Right lobe of liver (tissue), 6 donors: ENCODE measurements at regions not wholly inside any gene's neighbourhood (a gene's known extent, or its start where the extent isn't known, plus 50 kb on each side); places are given as distances from the start of the nearest gene placed in this dataset.

Experiments
- ATAC-seq, 4 donors: fragments of 200-7000 bp; cut with Tn5 transposase; one replicate each; pipeline ENCODE4 v1.9.1; 2020; ENCODE audit warnings: mild to moderate bottlenecking in 4 of 4, moderate library complexity in 4 of 4
- DNase-seq, 3 donors: peaks; one replicate each; pipeline ENCODE4 v3.0.0-alpha.2; 2020
- H3K27ac ChIP-seq, 3 donors: fragments of 200-600 bp; one replicate each; pipeline ENCODE4 v1.8.0; 2022
- H3K27me3 ChIP-seq, 2 donors: fragments of 200-600 bp; one replicate each; pipeline ENCODE4 v1.8.0; 2022
- H3K36me3 ChIP-seq, 4 donors: fragments of 200-600 bp; sonication (generic) in 1 of 4; one replicate each; pipeline versions ENCODE4 v1.5.1 to v1.8.0; 2017 to 2022; ENCODE audit warnings: control low read depth in 1 of 4
- H3K4me1 ChIP-seq, 4 donors: fragments of 200-600 bp; sonication (generic) in 1 of 4; one replicate each; pipeline versions ENCODE4 v1.5.1 to v1.8.0; 2017 to 2022; ENCODE audit warnings: control low read depth in 1 of 4
- H3K4me3 ChIP-seq, 3 donors: fragments of 200-600 bp; one replicate each; pipeline ENCODE4 v1.8.0; 2022
- H3K9me3 ChIP-seq, 4 donors: fragments of 200-600 bp; sonication (generic) in 1 of 4; one replicate each; pipeline versions ENCODE4 v1.5.1 to v1.8.0; 2017 to 2022; ENCODE audit warnings: control low read depth in 1 of 4
- CTCF ChIP-seq, 4 donors: fragments of 200-600 bp in 3 of 4; fragments of 450-650 bp in 1 of 4; IDR thresholded peaks; one replicate each; pipeline versions ENCODE4 v1.5.1 to v1.8.0; 2016 to 2022; ENCODE audit warnings: antibody characterized with exemption in 4 of 4, mild to moderate bottlenecking in 2 of 4
- POLR2A ChIP-seq: fragments of 450-650 bp; IDR thresholded peaks from one replicate; pipeline ENCODE4 v1.6.1; 2017; ENCODE audit warnings: antibody characterized with exemption, mild to moderate bottlenecking
- WGBS: methylation state at CpG from one replicate; pipeline ENCODE4 v1.1.6; 2018; ENCODE audit warnings: low coverage, low lambda C conversion rate; ENCODE audit not compliant: insufficient coverage; ENCODE audit errors: missing lambda C conversion rate; 5-methylcytosine and 5-hydroxymethylcytosine counted together
- intact Hi-C, 2 donors: fragments of 100-400 bp; cut with DNase I; formaldehyde crosslinking; loops; one replicate each; pipeline versions ENCODE4 v1.11.2 to v1.14.1; 2022
- donor health status: DM: no; HTN: yes; CAD: no.
- donor health status: DM: no; HTN: no; CAD: no.
- donor health status: DM: no; HTN: no; CAD: no.
- donor health status: DM: no; HTN: yes; CAD: no.
- donor health status: DM: no; HTN: yes; CAD: no.

- Histone ChIP-seq H3K27me3 (no peaks in the 10 kb centered on the region), H3K4me1 (no peaks in the 10 kb centered on the region), H3K27ac (no peak overlapping the region), H3K36me3 (no peaks in the 10 kb centered on the region), H3K9me3 (no peaks in the 10 kb centered on the region), H3K4me3 (no peak overlapping the region)
- DNase-seq (no peak), ATAC-seq (no peak)
- no peak for TF ChIP-seq CTCF (IDR thresholded peaks at IDR 0.05)
- no peak for TF ChIP-seq POLR2A
- intact Hi-C loops: no loop called here
- 60% methylated on average over 3 of the region's 3 CpGs for WGBS
Measured at GRCh38 chr2:221211653-221212052, 360.5 kb downstream of the EPHA4 start.

GRCh38 chr2:221212105-221212504 is 360.0 kb downstream of the EPHA4 start:
- Histone ChIP-seq H3K27ac (no peak overlapping the region), H3K27me3 (no peaks in the 10 kb centered on the region), H3K4me3 (no peak overlapping the region), H3K4me1 (no peaks in the 10 kb centered on the region), H3K36me3 (no peaks in the 10 kb centered on the region), H3K9me3 (no peaks in the 10 kb centered on the region)
- ATAC-seq (no peak), DNase-seq (no peak)
- intact Hi-C loops: no loop called here
- TF ChIP-seq CTCF (IDR thresholded peaks at IDR 0.05) (no peak), POLR2A (no peak)
- 31% methylated on average over 1 of the region's 2 CpGs for WGBS

- intact Hi-C loops: no loop called here
- no peak overlapping the region for H3K27ac ChIP-seq
- H3K9me3 ChIP-seq: no peaks in the 10 kb centered on the region
- no peak overlapping the region for H3K4me3 ChIP-seq
- 100% methylated on average over 1 of the region's 1 CpG for WGBS
- TF ChIP-seq POLR2A (no peak), CTCF (IDR thresholded peaks at IDR 0.05) (no peak)
- H3K27me3 ChIP-seq: no peaks in the 10 kb centered on the region
- DNase-seq (no peak), ATAC-seq (no peak)
- no peaks in the 10 kb centered on the region for H3K4me1 ChIP-seq
- H3K36me3 ChIP-seq: no peaks in the 10 kb centered on the region
Measured at GRCh38 chr2:221215487-221215886, 356.6 kb downstream of the EPHA4 start.

- Histone ChIP-seq H3K36me3 (no peaks in the 10 kb centered on the region), H3K4me1 (no peaks in the 10 kb centered on the region), H3K27me3 (no peaks in the 10 kb centered on the region), H3K9me3 (no peaks in the 10 kb centered on the region), H3K4me3 (no peak overlapping the region), H3K27ac (no peak overlapping the region)
- TF ChIP-seq POLR2A (no peak), CTCF (IDR thresholded peaks at IDR 0.05) (no peak)
- ATAC-seq: no peak
- 46% methylated on average over 3 of the region's 3 CpGs for WGBS
- intact Hi-C loops: no loop called here
- no peak for DNase-seq
Measured at GRCh38 chr2:221216636-221217035, 355.5 kb downstream of the EPHA4 start.

GRCh38 chr2:221225752-221226151 is 346.4 kb downstream of the EPHA4 start:
- WGBS: 93% methylated on average over 2 of the region's 2 CpGs
- ATAC-seq (no peak), DNase-seq (no peak)
- H3K4me1 ChIP-seq: no peaks in the 10 kb centered on the region
- H3K27ac ChIP-seq: no peak overlapping the region
- intact Hi-C loops: no loop called here
- H3K27me3 ChIP-seq: no peaks in the 10 kb centered on the region
- no peak overlapping the region for H3K4me3 ChIP-seq
- TF ChIP-seq CTCF (IDR thresholded peaks at IDR 0.05): no peak
- no peak for TF ChIP-seq POLR2A
- H3K36me3 ChIP-seq: no peaks in the 10 kb centered on the region
- no peaks in the 10 kb centered on the region for H3K9me3 ChIP-seq
